ENCODE measurements at regions not wholly inside any gene's neighbourhood (a gene's known extent, or its start where the extent isn't known, plus 50 kb on each side); places are given as distances from the start of the nearest gene placed in this dataset.

- TF ChIP-seq ZNF607 (CRISPR knock-in tag; IDR thresholded peaks at IDR 0.05; ENCODE audit: borderline replicate concordance) = no peak
- TF ChIP-seq MNT (IDR thresholded peaks at IDR 0.05) = no peak
- TF ChIP-seq PRMT3 (CRISPR knock-in tag; IDR thresholded peaks at IDR 0.05; ENCODE audit: borderline replicate concordance, low read depth) = no peak
- TF ChIP-seq, protein P1, sequence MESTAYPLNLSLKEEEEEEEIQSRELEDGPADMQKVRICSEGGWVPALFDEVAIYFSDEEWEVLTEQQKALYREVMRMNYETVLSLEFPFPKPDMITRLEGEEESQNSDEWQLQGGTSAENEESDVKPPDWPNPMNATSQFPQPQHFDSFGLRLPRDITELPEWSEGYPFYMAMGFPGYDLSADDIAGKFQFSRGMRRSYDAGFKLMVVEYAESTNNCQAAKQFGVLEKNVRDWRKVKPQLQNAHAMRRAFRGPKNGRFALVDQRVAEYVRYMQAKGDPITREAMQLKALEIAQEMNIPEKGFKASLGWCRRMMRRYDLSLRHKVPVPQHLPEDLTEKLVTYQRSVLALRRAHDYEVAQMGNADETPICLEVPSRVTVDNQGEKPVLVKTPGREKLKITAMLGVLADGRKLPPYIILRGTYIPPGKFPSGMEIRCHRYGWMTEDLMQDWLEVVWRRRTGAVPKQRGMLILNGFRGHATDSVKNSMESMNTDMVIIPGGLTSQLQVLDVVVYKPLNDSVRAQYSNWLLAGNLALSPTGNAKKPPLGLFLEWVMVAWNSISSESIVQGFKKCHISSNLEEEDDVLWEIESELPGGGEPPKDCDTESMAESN (CRISPR knock-in tag; conservative IDR thresholded peaks at IDR 0.05) = no peak
- no peak for TF ChIP-seq CCDC6 (CRISPR knock-in tag; IDR thresholded peaks at IDR 0.05)
- TF ChIP-seq MIER2 (CRISPR knock-in tag; IDR thresholded peaks at IDR 0.05) = no peak
- no peak for TF ChIP-seq TSC22D2 (CRISPR knock-in tag; IDR thresholded peaks at IDR 0.05; ENCODE audit: borderline replicate concordance)
- TF ChIP-seq NR3C1 (CRISPR knock-in tag; IDR thresholded peaks at IDR 0.05) = no peak
- TF ChIP-seq KLF16 (CRISPR knock-in tag; IDR thresholded peaks at IDR 0.05) = no peak
- no peak for TF ChIP-seq MYC (CRISPR knock-in tag; IDR thresholded peaks at IDR 0.05; ENCODE audit: borderline replicate concordance)
- TF ChIP-seq KLF13 (CRISPR knock-in tag; IDR thresholded peaks at IDR 0.05) = no peak
- no peak for TF ChIP-seq SP4 (CRISPR knock-in tag; IDR thresholded peaks at IDR 0.05)
- TF ChIP-seq CBX1 (IDR thresholded peaks at IDR 0.05; ENCODE audit: low read depth) = no peak
- TF ChIP-seq TBP (CRISPR knock-in tag; IDR thresholded peaks at IDR 0.05) = no peak
- TF ChIP-seq SCMH1 (CRISPR knock-in tag; IDR thresholded peaks at IDR 0.05; ENCODE audit: borderline replicate concordance) = no peak
- no peak for TF ChIP-seq KLF11 (CRISPR knock-in tag; IDR thresholded peaks at IDR 0.05)
- no peak for TF ChIP-seq CHCHD3 (CRISPR knock-in tag; IDR thresholded peaks at IDR 0.05)
- no peak for TF ChIP-seq NCOR1 (IDR thresholded peaks at IDR 0.05; ENCODE audit: borderline replicate concordance, low read length)
- TF ChIP-seq ZNF841 (CRISPR knock-in tag; IDR thresholded peaks at IDR 0.05; ENCODE audit: borderline replicate concordance) = no peak
- ChIA-PET CTCF (ENCODE audit: low intra/inter-chr PET ratio, low total read pairs) (no interaction called here), POLR2A (no interaction called here)
- intact Hi-C loops (cut with micrococcal nuclease; ENCODE audit: unreplicated experiment) = no loop called here
- no TSS peak for BruUV-seq (replicated peaks)
- no peak for DNase-seq (ENCODE audit: low spot score)
- H3K79me2 ChIP-seq (ENCODE audit: insufficient read depth, low read length) = no peaks in the 10 kb centered on the region
- no peak for FAIRE-seq
- in situ Hi-C loops (cut with HindIII; ENCODE audit: extremely low pct_ligation_motif_present, low pct_unique_long_range_greater_than_20kb) = no loop called here
- no peak for ATAC-seq
- H4K20me1 ChIP-seq (ENCODE audit: insufficient read depth, low read length) = no peaks in the 10 kb centered on the region
- H3K27me3 ChIP-seq (ENCODE audit: control insufficient read depth in 1 of 2, insufficient read depth in 2 of 2, low read length in 2 of 2) = no peaks in the 10 kb centered on the region
- peaks cover 13% of the 10 kb centered on the region; the same call in 1 of the 2 replicates for H3K9me3 ChIP-seq (ENCODE audit: low read length)
- H3K4me1 ChIP-seq (ENCODE audit: insufficient read depth, low read length) = no peaks in the 10 kb centered on the region
- H3K9ac ChIP-seq (ENCODE audit: insufficient read depth, low read depth, low read length) = no peak overlapping the region
- WGBS (ENCODE audit: low lambda C conversion rate) = 0% methylated on average over 1 of the region's 1 CpG
- no peaks in the 10 kb centered on the region for H3K36me3 ChIP-seq (replicated peaks in 1 of 2; ENCODE audit: control insufficient read depth in 1 of 2, insufficient read depth in 2 of 2, low read length in 2 of 2)
- H3K4me3 ChIP-seq (replicated peaks in 1 of 3; ENCODE audit: insufficient read depth in 1 of 3, low read depth in 2 of 3, low read length in 3 of 3) = no peak overlapping the region
- no peak overlapping the region for H2AFZ ChIP-seq (ENCODE audit: low read length)
- H3K4me2 ChIP-seq (ENCODE audit: low read depth, low read length) = no peak overlapping the region
- H3K27ac ChIP-seq (ENCODE audit: extremely low read length, insufficient read depth, low read length) = no peak overlapping the region
These were observed 209.4 kb downstream of the FZD1 start for GRCh38 chr7:91473619-91474018.

Data from HepG2 (cell line).